EH (cell line): ENCODE measurements at regions not wholly inside any gene's neighbourhood (a gene's known extent, or its start where the extent isn't known, plus 50 kb on each side); places are given as distances from the start of the nearest gene placed in this dataset.
"Not testable (repeated sequence)": the region's sequence is repeated elsewhere in the genome, so short reads cannot be mapped to it uniquely, and the experiment has no call there.

ENCODE experiments used
- DNase-seq: peaks from one replicate; pipeline ENCODE4 v3.0.0-alpha.2; 2015; ENCODE audit warnings: low read depth

DNA sequence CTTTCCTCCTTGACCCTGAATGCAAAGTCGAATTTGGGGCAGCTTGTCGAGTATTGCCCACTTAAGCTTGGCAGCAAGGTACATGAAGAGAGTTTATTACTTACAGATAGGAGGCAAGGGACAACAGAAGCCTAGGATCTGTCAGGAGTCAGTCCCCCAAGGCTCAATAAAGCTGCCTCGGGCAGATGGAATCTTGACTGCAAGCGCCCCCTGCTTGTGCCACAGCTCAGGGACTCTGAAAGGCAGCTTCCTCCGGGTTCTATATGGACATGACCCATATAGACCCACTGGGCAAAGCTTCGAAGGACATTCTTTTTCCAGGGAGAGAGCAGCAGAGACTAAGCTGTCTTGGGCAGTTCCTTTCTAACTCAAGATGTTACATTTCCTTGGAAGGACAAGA lies 971.5 kb downstream of the EFNA5 start:
- no peak for DNase-seq

DNA sequence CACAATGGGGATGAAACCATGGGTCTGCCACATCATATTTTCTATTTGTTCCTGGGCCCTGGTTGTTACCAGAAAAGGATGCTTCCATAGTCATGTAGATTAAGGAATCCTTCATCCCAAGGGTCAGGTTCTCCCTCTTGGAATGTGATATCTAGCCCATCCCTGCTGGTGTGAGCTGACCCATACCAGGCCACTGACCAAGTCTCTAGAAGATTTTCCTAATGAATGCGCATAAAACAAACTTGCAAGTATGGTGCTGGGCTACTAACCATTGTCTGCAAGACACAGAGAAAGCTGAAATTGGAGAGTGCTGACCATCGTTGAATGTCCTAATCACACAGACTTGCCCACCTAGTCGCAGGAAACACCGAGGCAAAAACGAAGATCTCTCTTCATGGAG lies 972.6 kb downstream of the EFNA5 start:
- no peak for DNase-seq

DNA sequence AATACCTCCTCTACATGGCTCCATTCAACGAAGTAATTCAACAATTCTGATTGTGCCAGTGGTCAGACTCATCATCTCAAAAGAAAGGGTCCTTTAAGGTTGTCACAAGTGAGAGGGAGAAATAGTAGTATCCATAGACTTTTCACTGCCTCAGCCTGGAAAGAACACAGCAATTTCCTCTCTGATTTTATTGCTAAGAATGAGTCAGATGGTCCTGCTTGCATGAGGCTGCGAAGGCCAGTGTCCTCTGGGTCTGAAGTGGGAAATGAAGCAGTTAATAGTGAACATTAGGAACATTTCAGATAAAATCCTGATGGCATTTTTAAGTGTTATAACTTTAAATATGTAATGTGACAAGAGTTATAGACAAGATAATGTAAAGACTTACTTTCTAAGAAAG lies 979.0 kb downstream of the EFNA5 start:
- no peak for DNase-seq

DNA sequence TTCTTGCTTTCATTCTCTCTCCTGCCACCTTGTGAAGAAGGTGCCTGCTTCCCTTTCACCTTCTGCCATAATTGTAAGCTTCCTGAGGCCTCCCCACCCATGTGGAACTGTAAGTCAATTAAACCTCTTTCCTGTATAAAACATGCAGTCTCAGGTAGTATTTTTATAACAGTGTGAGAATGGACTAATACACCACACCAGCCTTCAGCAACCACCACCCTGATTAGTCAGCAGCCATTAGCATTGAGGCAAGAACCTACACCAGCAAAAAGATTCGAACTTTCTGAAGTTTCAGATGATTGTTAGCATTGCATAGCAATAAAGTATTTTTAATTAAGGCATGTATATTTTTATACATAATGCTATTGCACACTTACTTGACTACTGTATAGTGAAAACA lies 980.2 kb downstream of the EFNA5 start:
- DNase-seq = no peak

DNA sequence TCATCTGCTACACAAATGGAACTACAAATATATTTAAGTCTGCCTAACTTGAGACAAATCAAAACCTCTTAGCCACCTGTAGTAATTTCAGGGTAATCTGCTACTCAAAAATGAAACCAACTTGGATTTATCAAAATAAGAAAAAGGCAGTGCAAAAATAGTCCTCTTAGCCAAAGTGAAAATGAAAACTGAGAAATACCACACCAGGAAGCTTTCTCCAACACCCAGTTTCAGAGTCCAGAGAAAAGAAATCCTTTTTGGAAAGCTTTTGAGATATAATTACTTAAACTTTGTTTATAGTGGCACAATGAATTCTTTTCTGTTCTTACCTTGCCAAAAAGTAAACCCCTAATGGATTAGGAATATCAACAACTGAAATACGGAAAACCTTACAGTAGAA lies 990.4 kb downstream of the EFNA5 start:
- no peak for DNase-seq

DNA sequence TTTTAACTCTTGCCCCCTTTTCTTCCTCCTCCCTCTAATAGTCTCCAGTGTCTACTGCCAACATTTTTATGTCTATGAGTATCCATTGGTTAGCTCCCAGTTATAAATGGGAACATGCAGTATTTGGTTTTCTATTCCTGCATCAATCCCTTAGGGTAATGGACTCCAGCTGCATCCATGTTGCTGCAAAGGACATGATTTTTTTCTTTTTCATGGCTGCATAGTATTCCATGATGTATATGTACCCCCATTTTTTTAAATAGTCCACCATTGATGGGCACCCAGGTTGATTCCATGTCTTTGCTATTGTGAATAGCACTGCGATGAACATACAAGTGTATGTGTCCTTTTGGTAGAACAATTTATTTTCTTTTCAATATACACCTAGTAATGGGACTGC lies 993.7 kb downstream of the EFNA5 start:
- no peak for DNase-seq

DNA sequence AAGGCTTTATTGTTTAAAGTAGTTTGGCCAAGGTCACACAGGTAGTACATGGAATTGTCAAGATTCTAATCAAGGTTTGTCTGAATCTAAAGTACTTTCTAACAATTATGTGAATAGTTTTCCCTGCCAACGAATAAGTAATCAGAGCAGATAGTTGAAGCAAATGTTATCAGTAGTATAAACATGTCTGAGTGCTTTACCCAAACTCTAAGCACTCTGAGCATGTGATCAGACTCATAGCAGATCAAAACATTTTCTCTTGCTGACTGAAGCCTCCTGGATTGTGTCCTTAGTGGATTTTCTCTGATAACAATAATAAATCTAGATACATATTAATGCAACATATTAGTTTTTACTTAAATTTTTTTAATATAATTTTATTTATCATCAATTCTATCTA lies 995.0 kb downstream of the EFNA5 start:
- DNase-seq = no peak

DNA sequence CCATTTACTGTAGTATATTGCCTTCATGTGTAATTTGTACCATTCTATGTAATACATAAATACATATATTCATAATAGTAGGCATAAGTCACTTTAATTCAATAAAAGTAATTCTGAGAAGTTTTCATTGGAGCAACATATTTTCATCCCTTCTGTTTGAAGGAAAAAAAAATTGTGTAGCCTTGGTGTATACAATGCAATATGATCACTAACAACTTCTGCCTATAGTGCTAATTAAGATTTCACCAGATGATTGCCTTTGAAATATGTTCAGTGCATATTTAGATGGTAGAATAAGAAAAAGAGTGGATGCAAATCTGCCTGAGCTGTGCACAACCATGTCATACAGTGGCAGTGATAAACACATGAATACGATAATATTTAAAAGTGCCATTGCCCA lies 996.8 kb downstream of the EFNA5 start:
- no peak for DNase-seq

DNA sequence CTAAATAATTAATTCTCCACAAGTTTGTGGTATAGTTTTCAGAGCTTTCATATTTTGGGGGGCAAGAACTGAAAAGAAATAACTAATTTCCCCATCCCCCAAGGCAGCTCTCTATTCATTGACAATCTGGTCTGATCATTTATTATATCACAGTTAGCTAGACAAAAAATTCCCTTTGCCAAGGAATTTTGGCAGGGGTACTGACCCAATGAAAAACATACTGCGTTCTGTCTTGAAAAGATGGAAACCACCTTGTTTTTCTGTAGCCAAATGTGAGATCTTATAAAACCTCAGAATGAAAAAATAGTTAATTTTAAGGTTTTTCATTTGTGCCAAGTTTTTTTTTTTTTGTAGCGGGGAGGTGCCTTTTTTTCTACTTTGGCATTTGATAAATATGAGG lies 1008.9 kb downstream of the EFNA5 start:
- DNase-seq = no peak

DNA sequence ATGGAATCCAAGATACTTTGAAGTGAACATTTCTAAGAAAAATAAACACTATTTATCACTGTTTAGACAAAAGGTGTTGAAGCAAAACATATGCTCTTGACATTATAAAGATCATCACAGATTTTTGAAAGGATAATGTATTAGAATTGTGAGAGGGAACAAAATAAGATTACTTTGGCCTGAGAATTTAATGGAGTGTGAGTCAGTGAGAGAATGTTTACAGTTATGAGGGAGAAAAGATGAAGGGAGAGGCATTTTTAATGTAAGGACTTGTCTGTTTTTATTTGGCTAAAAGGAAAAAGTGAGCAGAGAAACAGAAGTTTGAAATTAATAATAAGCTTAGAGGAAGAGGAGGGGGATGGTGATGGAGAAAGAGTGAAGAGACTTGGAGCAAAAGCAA lies 1010.1 kb downstream of the EFNA5 start:
- DNase-seq = no peak

DNA sequence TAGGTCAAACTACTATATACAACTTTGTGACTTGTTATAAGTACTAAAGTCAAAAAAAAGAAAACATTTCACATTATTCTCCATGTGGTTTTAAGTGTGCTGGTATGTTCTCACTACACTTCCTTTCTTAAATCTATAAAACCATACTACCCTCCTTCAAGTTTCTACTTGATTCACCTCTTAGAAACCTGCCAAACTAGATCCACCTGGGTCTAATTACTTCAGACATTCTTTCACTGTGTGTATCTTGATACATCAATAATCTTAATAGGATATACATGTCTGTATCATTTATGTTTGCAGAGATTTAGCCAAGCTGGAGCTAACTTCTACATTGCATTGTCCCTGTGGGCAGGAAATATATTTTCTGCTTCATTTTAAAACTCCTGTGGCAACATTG lies 1012.6 kb downstream of the EFNA5 start:
- DNase-seq = no peak

DNA sequence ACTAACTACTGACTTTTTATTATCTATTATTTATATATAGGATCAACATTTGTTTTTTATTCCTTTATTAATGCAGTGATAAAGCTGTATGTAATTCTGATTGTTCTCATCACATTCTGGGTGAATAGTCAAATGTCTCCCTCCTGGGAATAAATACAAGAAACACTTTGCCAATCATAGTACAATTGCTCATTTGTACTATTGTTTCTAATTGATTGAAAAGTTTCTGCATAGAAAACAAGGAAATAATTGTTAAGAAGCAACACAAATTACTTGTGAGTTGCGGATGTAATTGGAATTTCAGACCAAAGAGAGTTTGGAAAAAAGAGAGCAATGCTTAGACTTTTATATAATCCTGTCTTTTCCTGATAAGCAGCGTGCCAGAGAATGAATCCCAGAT lies 1013.9 kb downstream of the EFNA5 start:
- DNase-seq = no peak

DNA sequence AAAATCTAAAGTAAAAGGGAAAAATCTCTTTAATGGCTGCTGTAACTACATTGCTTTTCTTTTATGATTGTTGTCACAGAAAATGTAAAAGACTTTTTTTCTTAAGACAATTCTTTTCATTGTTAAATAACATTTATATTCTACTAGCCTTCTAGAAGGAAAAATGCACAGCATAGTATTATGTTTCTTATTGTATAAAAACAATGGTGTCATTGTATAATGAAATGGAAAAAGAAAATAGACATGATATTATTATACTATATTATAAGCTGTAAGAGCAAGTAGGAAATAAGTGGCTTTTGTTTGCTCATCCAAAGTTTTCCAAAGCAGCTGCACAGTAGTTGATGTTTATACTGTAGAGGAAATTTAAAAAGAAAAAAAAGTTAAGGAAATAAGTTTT lies 1021.7 kb downstream of the EFNA5 start:
- DNase-seq = no peak

DNA sequence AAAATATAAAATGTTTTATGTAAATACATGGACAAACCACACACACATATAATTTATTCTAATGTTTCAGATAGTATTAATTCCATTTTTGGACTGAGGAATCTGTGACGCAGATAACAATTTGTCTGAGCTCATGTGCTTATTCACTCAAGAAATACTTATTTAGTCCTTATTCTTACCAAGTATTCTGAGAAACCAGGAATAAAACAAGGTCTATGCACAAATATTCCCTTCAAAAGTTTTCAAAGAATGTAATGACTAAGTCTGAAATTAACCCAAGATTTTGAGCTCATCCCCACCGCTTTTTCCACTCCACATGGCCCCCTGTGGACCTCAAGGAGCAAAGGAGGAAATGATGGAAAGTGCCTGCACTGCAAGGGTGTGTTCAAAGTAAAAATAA lies 1022.3 kb downstream of the EFNA5 start:
- no peak for DNase-seq

DNA sequence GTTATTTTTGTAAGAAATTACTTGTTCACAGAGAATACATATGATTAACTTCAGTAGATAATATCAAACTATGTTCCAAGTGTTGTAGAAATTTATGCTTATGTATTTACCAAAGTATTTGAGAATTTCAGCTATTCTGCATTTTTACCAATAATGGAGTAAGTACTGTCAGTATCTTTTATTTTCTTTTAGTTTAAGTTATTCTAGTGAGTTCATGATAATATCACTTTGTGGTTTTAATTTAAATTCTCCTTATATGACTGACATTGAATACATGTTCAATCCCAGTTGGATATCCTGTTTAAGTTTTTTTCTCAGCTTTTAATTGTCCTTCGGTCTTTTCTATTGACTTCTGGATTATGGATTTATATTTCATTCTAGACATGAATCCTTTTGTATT lies 1024.6 kb downstream of the EFNA5 start:
- no peak for DNase-seq

DNA sequence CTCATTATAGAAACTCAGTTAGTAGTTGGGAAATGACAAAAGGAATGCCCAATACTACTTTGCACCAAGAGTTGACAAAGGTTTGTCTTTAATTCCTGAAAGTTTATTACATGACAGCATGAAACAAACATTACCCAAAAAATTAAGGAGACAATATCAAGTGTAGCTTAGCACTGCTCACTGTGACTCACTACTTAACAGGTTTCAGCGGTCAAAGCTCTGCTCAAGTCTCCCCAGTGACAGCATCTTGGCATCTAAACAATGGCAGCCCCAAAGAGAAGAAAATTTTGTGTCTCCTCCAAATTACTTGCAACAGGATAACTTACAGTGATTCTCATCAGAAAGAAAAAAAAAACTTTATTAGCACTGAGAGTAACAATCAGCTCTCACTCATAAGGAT lies 1030.2 kb downstream of the EFNA5 start:
- no peak for DNase-seq

DNA sequence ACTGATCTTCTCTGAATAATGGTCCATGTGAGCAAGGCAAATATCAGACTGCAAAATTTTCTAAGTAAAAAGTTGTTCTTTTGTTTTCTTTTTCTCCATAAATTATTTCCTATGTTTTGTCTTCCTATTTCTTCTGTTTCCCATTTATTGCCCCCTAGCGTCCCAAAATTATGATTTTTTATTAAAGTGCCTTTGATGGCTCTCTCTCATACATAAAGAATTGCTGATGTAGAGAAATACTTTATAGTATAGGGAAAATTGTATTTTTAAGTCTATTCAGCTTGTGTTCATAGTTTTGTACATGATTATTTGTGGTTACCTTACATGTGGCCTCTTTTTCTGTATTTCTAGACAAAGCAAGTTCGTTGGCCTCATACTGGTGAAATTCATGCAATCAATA lies 1031.2 kb downstream of the EFNA5 start:
- no peak for DNase-seq

DNA sequence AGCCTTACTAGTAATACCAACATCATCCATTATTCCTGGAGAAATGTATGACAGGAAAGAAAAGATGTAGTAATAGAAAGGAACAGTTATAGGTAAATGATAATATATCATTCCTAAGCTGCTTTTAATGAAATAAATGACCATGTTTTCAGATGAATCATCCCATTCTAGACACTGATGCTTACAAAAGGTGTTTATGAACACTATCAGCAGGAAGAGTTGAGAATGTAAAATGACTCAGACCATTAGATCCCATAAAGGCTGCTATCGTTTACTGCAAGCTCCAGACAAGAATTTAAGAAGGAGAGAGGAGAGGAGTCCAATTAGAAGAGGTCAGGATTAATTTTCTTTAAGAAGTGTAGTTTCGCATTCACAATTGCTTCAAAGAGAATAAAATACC lies 1033.5 kb downstream of the EFNA5 start:
- DNase-seq = no peak

DNA sequence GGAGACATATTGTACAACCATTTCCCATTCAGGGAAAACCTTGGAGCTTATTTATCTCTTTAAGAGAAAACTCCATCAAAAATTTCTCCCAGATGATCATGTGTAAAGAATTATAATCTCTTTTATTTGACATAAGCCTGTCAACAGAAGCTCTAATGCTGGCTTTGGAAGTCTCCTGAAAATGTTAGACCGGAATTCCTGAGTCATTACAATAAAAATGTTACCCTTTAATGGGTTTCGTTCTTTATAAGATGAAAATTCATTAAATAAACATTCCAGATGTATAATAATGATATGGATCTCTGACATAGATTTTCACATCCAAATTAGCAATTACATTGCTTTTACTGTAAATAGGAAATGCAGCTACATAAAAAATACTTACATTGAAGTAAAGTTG lies 1036.4 kb downstream of the EFNA5 start:
- no peak for DNase-seq

DNA sequence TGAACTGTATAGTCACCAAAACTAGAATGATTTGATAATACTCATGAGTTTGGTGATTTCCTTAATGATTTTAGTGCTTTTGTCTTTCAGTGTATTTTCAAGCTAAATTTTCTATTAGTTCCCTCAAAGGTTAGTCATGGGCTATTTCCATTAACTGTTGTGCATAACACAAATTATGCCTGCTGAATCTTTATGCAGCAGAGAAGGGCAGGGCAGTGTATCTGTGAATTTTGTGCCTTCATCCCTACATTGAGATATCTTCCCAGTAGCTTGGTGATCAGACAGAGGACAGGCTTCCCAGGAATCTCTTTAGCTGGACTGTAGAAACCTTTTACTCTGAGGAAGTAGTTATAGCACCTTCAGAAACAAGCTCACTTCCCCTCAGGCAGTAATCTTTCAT lies 1036.9 kb downstream of the EFNA5 start:
- no peak for DNase-seq

DNA sequence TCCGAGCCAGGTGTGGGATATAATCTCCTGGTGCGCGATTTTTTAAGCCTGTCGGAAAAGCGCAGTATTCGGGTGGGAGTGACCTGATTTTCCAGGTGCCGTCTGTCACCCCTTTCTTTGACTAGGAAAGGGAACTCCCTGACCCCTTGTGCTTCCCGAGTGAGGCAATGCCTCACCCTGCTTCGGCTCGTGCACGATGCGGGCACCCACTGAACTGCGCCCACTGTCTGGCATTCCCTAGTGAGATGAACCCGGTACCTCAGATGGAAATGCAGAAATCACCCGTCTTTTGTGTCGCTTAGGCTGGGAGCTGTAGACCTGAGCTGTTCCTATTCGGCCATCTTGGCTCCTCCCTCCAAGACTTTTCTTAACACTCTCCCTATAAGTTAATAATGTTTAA lies 1042.3 kb downstream of the EFNA5 start:
- not testable (repeated sequence) for DNase-seq

DNA sequence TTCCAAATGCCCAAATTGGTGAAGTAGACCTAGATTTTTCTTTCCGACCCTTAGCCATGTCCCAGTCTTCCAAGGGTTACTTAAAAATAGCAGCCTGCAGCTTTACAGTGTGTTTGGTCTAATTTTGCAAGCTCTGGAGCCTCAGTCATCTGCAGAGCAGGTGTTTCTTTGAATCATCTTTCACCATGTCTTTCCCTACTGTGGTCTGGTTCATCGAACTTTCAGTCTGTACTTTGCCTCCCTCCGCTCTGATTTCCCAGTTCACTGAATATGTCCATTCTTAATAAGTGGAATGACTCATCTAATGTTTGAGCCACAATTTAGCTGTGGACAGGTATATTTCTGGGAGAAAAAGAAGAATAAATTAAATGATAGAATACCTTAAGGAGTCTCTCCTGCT lies 1060.7 kb downstream of the EFNA5 start:
- no peak for DNase-seq

DNA sequence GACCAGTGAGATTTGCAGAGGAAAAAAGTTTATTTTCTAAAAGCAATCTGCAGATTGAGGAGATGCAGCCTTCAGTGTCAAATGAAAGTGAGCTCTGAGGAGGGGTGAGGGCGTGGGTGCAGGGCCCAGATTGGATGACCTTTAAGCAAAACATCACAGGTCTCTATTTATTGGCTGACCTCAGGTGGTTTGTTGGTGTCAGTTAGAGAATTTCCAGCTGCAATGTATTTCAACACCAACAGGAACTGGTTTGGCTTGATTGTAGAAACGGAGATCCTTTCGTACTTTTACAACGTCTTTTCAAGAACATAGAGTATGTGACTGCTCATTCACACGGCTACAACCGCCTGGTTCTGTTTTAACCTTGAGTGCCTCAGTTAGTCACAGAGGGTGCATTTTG lies 1069.1 kb downstream of the EFNA5 start:
- DNase-seq = no peak

DNA sequence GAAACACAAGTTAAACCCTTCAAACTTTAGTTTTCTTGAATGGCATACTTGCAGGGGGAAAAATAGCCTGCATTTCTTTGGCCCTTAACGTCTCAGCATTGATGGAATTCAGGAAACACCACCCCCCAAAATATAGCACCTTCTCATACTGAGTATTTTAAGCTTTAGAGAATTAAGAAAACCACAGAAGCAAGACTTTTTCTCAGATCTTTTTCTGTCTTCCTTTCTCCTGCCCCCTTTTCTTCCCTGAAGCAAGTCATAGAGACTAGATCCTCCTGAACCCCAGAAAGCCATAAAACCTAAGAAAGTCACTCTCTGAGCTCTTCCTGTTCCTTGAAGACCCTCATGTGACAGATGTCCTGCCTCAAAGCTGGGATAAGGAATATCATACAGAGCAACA lies 1069.9 kb downstream of the EFNA5 start:
- no peak for DNase-seq

DNA sequence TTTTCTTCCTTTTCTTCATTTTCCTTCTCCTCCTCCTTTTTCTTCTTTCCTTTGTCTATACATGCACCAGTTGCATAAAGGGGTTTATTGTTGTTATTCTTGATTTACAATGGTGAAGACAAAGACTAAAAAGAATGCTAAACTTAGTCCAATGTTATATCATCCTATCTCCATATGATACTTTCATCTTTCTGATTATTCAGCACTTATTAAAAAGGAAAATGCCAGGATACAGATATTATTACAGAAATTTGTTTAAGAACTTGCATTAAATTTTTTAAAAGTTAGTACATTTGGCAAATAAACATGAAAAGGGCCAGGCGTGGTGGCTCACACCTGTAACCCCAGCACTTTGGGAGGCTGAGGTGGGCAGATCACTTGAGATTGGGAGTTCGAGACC lies 1074.9 kb downstream of the EFNA5 start:
- no peak for DNase-seq

DNA sequence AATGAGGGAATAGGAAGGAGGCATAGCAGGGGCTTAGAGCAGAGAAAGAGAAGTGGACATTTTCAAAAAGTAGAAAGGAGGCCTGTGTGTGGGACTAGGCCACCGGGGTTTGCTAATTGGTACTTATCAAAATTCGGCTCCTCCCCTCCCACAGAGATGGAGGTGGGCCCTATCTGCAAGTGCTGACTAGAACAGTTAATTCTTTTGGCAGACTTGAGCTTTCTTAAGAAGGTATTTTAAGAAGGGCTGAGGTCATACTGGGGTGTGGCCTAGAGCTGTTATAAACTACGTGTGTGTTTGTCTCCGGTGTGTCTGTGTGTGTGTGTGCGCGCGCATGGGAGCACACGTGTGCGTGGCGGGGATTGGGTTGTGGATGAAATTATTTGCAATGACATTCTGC lies 1086.5 kb downstream of the EFNA5 start:
- DNase-seq = no peak
